ENCODE measurements at regions not wholly inside any gene's neighbourhood (a gene's known extent, or its start where the extent isn't known, plus 50 kb on each side); places are given as distances from the start of the nearest gene placed in this dataset.

GRCh38 chr3:33949074-33949473, 150.6 kb downstream of the PDCD6IP start (continued):
- TF ChIP-seq STAT1 (IDR thresholded peaks at IDR 0.05; ENCODE audit: unreplicated experiment) (no peak), ZNF462 (CRISPR knock-in tag; IDR thresholded peaks at IDR 0.05) (no peak), ZNF331 (CRISPR knock-in tag; IDR thresholded peaks at IDR 0.05; ENCODE audit: low read depth) (no peak)

DNA sequence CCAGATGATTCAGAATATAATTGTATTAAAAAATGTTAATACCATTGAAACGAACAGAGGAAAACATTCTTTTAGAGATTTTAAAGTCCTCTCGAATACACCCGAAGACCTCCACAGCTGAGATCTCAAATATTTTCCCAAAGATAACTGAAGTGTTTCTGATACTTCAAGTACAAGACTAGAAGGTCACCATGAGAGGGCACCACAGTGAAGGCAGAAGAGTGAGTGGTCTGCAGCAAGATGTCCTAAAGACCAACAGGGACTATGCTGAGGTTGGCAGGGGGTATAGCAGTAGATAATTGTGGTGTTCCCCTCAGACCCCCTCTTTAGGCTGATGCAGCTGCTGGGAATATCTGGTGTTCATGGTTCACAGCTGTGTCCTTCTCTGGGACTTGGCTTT, 156.5 kb downstream of the PDCD6IP start:
- Histone ChIP-seq H3F3A (replicated peaks; ENCODE audit: low read depth) (no peaks in the 10 kb centered on the region), H3K27ac (ENCODE audit: low read depth) (no peak overlapping the region), H3K27me3 (ENCODE audit: insufficient read depth) (no peaks in the 10 kb centered on the region), H4K20me1 (replicated peaks; ENCODE audit: insufficient read depth) (no peaks in the 10 kb centered on the region), H3K79me2 (replicated peaks; ENCODE audit: insufficient read depth) (no peaks in the 10 kb centered on the region), H3K9me2 (ENCODE audit: insufficient read depth) (0 out of 2 replicates have a peak, but pooled peaks cover 4% of the 10 kb centered on the region), H2AFZ (no peak overlapping the region), H3K36me3 (ENCODE audit: insufficient read depth) (no peaks in the 10 kb centered on the region), H3K4me2 (no peak overlapping the region), H3K4me3 (no peak overlapping the region), H3K4me1 (ENCODE audit: insufficient read depth) (0 out of 2 replicates have a peak, but pooled peaks cover 6% of the 10 kb centered on the region)
- no peaks in the 10 kb centered on the region for H3K27me3 Mint-ChIP-seq (ENCODE audit: insufficient read depth, low read depth, poor library complexity)
- H3K36me3 Mint-ChIP-seq (ENCODE audit: low read depth): no peaks in the 10 kb centered on the region
- no peaks in the 10 kb centered on the region for H3K9me3 Mint-ChIP-seq
- no peak overlapping the region for H3K4me3 Mint-ChIP-seq
- ATAC-seq: no peak
- no peak for DNase-seq (ENCODE audit: low spot score)
- TF ChIP-seq, protein P1, sequence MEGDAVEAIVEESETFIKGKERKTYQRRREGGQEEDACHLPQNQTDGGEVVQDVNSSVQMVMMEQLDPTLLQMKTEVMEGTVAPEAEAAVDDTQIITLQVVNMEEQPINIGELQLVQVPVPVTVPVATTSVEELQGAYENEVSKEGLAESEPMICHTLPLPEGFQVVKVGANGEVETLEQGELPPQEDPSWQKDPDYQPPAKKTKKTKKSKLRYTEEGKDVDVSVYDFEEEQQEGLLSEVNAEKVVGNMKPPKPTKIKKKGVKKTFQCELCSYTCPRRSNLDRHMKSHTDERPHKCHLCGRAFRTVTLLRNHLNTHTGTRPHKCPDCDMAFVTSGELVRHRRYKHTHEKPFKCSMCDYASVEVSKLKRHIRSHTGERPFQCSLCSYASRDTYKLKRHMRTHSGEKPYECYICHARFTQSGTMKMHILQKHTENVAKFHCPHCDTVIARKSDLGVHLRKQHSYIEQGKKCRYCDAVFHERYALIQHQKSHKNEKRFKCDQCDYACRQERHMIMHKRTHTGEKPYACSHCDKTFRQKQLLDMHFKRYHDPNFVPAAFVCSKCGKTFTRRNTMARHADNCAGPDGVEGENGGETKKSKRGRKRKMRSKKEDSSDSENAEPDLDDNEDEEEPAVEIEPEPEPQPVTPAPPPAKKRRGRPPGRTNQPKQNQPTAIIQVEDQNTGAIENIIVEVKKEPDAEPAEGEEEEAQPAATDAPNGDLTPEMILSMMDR (conservative IDR thresholded peaks at IDR 0.05; ENCODE audit: low read depth in 2 of 2): peak in 1 of 2 experiments; percentile 45; a peak in 2 of 4 replicates
- no peak for TF ChIP-seq CREB1 (CRISPR knock-in tag; IDR thresholded peaks at IDR 0.05; ENCODE audit: low read depth)
- H3K27ac Mint-ChIP-seq: no peak overlapping the region
- peaks cover 8% of the 10 kb centered on the region for H3K4me1 Mint-ChIP-seq

Data from GM23338 (cell line).